Activated CD8-positive, alpha-beta T cell treated with anti-CD3 and anti-CD28 coated beads, Interleukin-2, amount 10 ng/mL, durations not matched to agents 7 days and 5 days (primary cell): ENCODE measurements at regions not wholly inside any gene's neighbourhood (a gene's known extent, or its start where the extent isn't known, plus 50 kb on each side); places are given as distances from the start of the nearest gene placed in this dataset.
"Not testable (repeated sequence)": the region's sequence is repeated elsewhere in the genome, so short reads cannot be mapped to it uniquely, and the experiment has no call there.

Experiments
- ATAC-seq: fragments of 150-1000 bp; cut with Tn5 transposase; one replicate; pipeline ENCODE4 v1.10.0; 2021; ENCODE audit warnings: moderate library complexity
- CTCF ChIA-PET: fragments of 350-600 bp; sonication (Branson Sonifier 250); formaldehyde crosslinking; loops from one replicate; lab custom pipeline; 2021; ENCODE audit warnings: antibody characterized with exemption; lab: Charles Lee
- POLR2A ChIA-PET: fragments of 350-600 bp; sonication (Branson Sonifier 250); formaldehyde crosslinking; loops from one replicate; lab custom pipeline; 2021; ENCODE audit warnings: antibody characterized with exemption; lab: Charles Lee
- DNase-seq: peaks from one replicate; pipeline ENCODE4 v3.0.0-alpha.2; 2020
- H3K27ac Mint-ChIP-seq: one replicate; pipeline ENCODE4 v1.8.0; 2021; ENCODE audit warnings: mild to moderate bottlenecking, mixed read lengths
- H3K27me3 Mint-ChIP-seq: one replicate; pipeline ENCODE4 v1.8.0; 2021; ENCODE audit warnings: low read depth, mixed read lengths
- H3K36me3 Mint-ChIP-seq: one replicate; pipeline ENCODE4 v1.8.0; 2021; ENCODE audit warnings: low read depth, mixed read lengths
- H3K4me1 Mint-ChIP-seq: one replicate; pipeline ENCODE4 v1.8.0; 2021; ENCODE audit warnings: low read depth, mixed read lengths
- H3K4me3 Mint-ChIP-seq: one replicate; pipeline ENCODE4 v1.8.0; 2021; ENCODE audit warnings: mild to moderate bottlenecking, mixed read lengths
- H3K9me3 Mint-ChIP-seq: one replicate; pipeline ENCODE4 v1.8.0; 2022; ENCODE audit warnings: mixed read lengths; ENCODE audit not compliant: insufficient read depth

DNA sequence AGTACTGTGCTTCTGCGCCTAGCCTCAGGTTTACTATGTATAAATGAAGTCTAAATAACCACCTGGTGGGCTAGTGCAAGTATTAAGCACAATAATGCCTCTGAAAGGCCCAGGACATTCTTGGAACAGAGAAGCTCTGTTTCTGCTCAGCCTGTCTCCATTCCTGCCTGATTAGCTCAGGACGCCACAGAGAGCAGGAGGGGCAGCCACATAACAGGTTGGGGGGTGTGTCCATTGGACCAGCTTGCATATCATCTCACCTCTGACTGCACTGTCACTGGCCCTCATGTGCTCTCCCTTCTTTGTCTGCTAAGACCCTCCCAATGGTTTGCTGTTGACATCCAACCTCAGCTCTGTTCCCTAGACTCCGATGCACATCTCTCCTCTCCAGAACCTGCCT, 52.8 kb upstream of the IKZF1 start:
- ATAC-seq = no peak
- H3K27me3 Mint-ChIP-seq = no peaks in the 10 kb centered on the region
- no peak for DNase-seq
- H3K4me1 Mint-ChIP-seq = no peaks in the 10 kb centered on the region
- H3K36me3 Mint-ChIP-seq = peaks cover 13% of the 10 kb centered on the region
- H3K9me3 Mint-ChIP-seq = peaks cover 16% of the 10 kb centered on the region
- no peak overlapping the region for H3K27ac Mint-ChIP-seq
- H3K4me3 Mint-ChIP-seq = no peak overlapping the region
- CTCF ChIA-PET = interaction anchor here (1.0 to 2.1 kb wide), 3 partner anchors 16 to 40 kb away, joined by 3 to 7 read pairs (median 3); no protein-coding TSS in a partner anchor
- POLR2A ChIA-PET = interaction anchor here (0.6 to 1.4 kb wide), 2 partner anchors 25 to 487 kb away, joined by 3 to 4 read pairs; no protein-coding TSS in a partner anchor

DNA sequence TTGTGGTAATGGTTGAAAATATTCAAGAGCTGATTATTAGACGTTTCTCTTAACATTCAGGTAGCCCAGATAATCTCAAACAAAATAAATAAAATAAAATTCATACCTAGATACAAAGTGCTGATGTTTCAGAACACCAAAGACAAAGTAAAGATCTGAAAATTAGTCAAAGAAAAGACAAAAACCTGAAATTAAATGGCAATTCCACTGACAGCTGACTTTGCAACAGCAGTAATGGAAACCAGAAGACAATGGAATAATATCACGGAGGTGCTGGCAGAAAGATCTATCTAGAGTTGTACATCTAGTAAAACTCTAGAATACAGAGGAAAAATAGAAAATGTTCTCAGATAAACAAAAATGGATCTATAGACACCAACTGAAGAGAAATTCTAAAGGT, 58.0 kb upstream of the IKZF1 start:
- ATAC-seq (no peak), DNase-seq (no peak)
- Mint-ChIP-seq H3K36me3 (peaks cover 32% of the 10 kb centered on the region), H3K27me3 (no peaks in the 10 kb centered on the region), H3K9me3 (peaks cover 26% of the 10 kb centered on the region), H3K4me1 (no peaks in the 10 kb centered on the region), H3K4me3 (no peak overlapping the region), H3K27ac (no peak overlapping the region)
- ChIA-PET POLR2A (no interaction called here), CTCF (interaction anchor here (1.0 kb wide), 2 partner anchors 10 to 25 kb away, joined by 3 read pairs; no protein-coding TSS in a partner anchor)

DNA sequence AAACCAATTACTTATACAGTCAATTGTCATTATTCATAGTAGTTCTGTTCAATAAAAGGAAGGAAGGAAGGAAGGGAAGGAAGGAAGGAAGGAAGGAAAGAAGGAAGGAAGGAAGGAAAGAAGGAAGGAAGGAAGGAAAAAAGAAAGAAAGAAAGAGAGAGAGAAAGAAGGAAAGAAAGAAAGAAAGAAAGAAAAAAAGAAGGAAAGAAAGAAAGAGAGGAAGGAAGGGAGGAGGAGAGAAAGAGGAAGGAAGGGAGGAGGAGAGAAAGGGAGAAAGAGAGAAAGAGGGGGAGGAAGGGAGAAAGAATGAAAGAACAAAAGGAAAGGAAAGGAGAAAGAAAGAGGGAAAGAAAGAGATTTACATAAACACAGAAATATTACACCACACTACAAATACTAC, 62.4 kb upstream of the IKZF1 start:
- H3K27ac Mint-ChIP-seq, DNase-seq, H3K4me3 Mint-ChIP-seq, ATAC-seq, POLR2A ChIA-PET, H3K27me3 Mint-ChIP-seq: not testable (repeated sequence)
- Mint-ChIP-seq H3K9me3 (peaks cover 36% of the 10 kb centered on the region), H3K36me3 (peaks cover 40% of the 10 kb centered on the region), H3K4me1 (peaks cover 15% of the 10 kb centered on the region)
- CTCF ChIA-PET = interaction anchor here (1.7 kb wide), 1 partner anchor 12 kb away, joined by 5 read pairs; no protein-coding TSS in a partner anchor

DNA sequence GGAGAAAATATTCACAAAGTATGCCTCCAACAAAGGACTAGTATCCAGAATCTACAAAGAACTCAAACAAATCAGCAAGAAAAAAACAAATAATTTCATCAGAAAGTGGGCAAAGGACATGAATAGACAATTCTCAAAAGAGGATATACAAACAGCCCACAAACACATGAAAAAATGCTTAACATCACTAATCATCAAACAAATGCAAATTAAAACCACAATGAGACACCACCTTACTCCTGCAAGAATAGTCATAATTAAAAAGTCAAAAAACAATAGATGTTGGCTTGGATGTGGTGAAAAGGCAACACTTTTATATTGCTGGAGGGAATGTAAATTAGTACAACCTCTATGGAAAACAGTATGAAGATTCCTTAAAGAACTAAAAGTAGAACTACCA, 63.8 kb upstream of the IKZF1 start:
- peaks cover 37% of the 10 kb centered on the region for H3K36me3 Mint-ChIP-seq
- H3K27ac Mint-ChIP-seq, ATAC-seq, DNase-seq, POLR2A ChIA-PET, H3K4me3 Mint-ChIP-seq, H3K27me3 Mint-ChIP-seq: not testable (repeated sequence)
- CTCF ChIA-PET = interaction anchor here (1.7 kb wide), 1 partner anchor 11 kb away, joined by 5 read pairs; no protein-coding TSS in a partner anchor
- H3K9me3 Mint-ChIP-seq = peaks cover 27% of the 10 kb centered on the region
- peaks cover 23% of the 10 kb centered on the region for H3K4me1 Mint-ChIP-seq

DNA sequence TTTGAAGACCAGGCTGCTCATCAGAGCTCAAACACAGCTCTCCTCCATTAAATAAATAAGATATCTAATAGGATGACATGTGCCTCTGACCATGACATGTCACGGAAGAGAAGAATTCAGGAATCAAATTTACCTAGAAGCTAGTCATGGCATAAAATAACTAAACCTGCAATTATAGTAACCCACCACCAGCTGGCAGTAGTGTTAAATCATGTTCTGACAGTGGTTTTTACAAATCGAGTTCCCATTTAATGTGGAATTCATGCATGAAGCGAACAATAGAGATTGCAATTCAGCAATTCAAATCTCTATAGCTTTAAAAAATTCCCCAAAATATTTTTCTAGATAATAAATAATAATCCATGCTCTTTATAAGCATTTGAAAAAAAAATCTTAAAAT, 74.6 kb upstream of the IKZF1 start:
- Mint-ChIP-seq H3K27ac (no peak overlapping the region), H3K4me1 (peaks cover 51% of the 10 kb centered on the region), H3K27me3 (no peaks in the 10 kb centered on the region), H3K36me3 (peaks cover 57% of the 10 kb centered on the region), H3K9me3 (peaks cover 27% of the 10 kb centered on the region), H3K4me3 (no peak overlapping the region)
- CTCF ChIA-PET = interaction anchor here (0.7 to 7.0 kb wide), 14 partner anchors 9 to 138 kb away, joined by 3 to 72 read pairs (median 5); no protein-coding TSS in a partner anchor
- no peak for ATAC-seq
- DNase-seq = no peak
- POLR2A ChIA-PET = no interaction called here

DNA sequence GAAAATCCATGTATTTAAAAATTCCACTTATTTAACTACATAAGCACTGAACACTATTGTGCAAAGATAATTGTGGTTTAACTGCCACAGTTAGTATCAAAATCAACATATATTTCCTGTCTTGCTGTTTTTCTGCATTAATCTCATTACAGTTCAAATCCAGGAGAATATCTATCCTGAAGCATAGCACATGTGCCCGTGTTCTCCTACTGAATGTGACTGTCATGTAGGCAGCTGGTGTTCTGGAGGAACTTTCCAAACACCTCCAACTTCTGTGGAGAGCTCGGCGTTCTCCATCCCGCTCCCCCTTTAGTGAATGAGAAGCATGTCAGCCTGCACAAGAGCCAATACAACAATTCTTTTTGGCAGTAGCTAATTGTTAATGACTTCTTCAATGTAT, 76.4 kb upstream of the IKZF1 start:
- ATAC-seq = peak; percentile 50
- Mint-ChIP-seq H3K27me3 (no peaks in the 10 kb centered on the region), H3K27ac (peak overlapping the region; percentile 87), H3K4me1 (peaks cover 51% of the 10 kb centered on the region), H3K9me3 (peaks cover 21% of the 10 kb centered on the region), H3K36me3 (peaks cover 53% of the 10 kb centered on the region), H3K4me3 (peak overlapping the region; percentile 48)
- POLR2A ChIA-PET = interaction anchor here (1.1 to 2.6 kb wide), 6 partner anchors 14 to 82 kb away, joined by 4 to 13 read pairs (median 5); partner anchors contain the start of gene IKZF1
- no peak for DNase-seq
- CTCF ChIA-PET = interaction anchor here (1.0 to 7.0 kb wide), 16 partner anchors 10 to 140 kb away, joined by 3 to 72 read pairs (median 4); partner anchors contain the start of gene IKZF1

DNA sequence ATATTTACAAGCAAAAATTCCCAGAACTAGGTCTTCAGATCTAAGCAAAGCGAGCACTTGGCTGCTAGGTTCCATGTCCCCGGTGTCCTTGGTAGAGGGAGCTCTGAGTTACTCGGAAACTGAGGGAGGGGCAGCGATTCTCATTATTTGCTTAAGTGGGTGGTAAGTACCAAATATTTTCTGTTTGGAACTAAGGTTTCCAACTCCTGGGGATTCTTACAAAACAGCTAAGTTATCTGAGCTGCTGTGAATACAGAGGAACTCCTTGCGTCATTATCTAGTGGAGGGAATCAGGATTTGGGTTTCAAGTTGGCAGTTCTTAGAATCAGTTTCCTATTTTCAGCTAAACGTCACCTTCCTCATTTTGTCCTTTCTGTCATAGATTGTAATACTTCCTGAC, 76.8 kb upstream of the IKZF1 start:
- DNase-seq = no peak
- ChIA-PET CTCF (interaction anchor here (0.7 to 7.0 kb wide), 18 partner anchors 10 to 190 kb away, joined by 3 to 72 read pairs (median 4); partner anchors contain the start of gene IKZF1), POLR2A (interaction anchor here (1.1 to 2.6 kb wide), 6 partner anchors 13 to 83 kb away, joined by 4 to 13 read pairs (median 5); partner anchors contain the start of gene IKZF1)
- Mint-ChIP-seq H3K27me3 (no peaks in the 10 kb centered on the region), H3K9me3 (peaks cover 21% of the 10 kb centered on the region), H3K4me1 (peaks cover 51% of the 10 kb centered on the region), H3K36me3 (peaks cover 52% of the 10 kb centered on the region), H3K4me3 (peak overlapping the region; percentile 48), H3K27ac (peak overlapping the region; percentile 87)
- ATAC-seq = peak; percentile 49

DNA sequence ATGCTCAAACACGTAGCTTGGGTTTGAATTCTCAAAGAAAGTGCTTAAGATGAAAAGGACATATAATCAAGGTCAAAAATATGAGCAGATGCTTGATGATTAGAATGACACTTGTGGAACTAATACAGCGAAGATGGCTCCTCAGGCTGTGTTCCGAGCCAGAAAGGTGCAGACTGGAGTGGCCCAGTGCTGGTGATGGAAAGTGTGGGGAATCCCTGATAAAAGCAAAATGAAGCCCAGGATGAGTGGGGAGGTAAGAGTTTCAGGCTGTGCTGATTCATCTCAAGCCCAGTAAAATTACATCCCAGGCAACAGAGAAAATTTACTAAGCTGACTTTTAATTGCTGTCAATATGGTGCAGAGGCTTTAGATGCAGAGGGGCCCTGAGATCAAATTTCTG, 77.8 kb upstream of the IKZF1 start:
- CTCF ChIA-PET = interaction anchor here (0.8 to 7.0 kb wide), 12 partner anchors 11 to 142 kb away, joined by 3 to 72 read pairs (median 9); no protein-coding TSS in a partner anchor
- POLR2A ChIA-PET = interaction anchor here (0.7 to 2.6 kb wide), 8 partner anchors 10 to 125 kb away, joined by 3 to 13 read pairs (median 4); partner anchors contain the start of gene IKZF1
- DNase-seq (peak; percentile 23), ATAC-seq (peak; percentile 54)
- peaks cover 51% of the 10 kb centered on the region for H3K36me3 Mint-ChIP-seq
- no peaks in the 10 kb centered on the region for H3K27me3 Mint-ChIP-seq
- H3K9me3 Mint-ChIP-seq = peaks cover 22% of the 10 kb centered on the region
- H3K4me1 Mint-ChIP-seq = peaks cover 49% of the 10 kb centered on the region
- peak overlapping the region; percentile 19 for H3K4me3 Mint-ChIP-seq
- peak overlapping the region; percentile 82 for H3K27ac Mint-ChIP-seq

DNA sequence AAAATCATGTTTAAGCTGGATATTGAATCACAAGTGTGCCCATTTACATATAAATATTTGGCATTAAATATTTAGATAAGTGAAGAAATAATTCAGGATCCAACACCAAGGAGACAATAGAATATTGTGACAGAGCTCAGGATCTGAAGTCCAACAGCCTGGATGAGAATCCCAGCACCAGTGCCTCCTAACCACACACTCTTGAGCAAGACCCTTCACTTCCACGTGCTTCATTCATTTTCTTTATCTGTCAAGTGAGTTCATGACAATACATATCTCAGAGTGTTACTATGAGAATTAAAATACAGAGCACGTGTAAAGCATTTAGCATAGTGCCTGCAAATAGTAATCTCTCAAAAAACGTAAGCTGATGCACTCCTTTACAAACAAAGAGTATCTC, 78.4 kb upstream of the IKZF1 start:
- H3K27me3 Mint-ChIP-seq = no peaks in the 10 kb centered on the region
- ChIA-PET CTCF (interaction anchor here (1.4 to 7.0 kb wide), 7 partner anchors 12 to 142 kb away, joined by 3 to 72 read pairs (median 16); no protein-coding TSS in a partner anchor), POLR2A (interaction anchor here (0.7 to 2.6 kb wide), 5 partner anchors 10 to 125 kb away, joined by 3 to 13 read pairs (median 4); no protein-coding TSS in a partner anchor)
- H3K4me3 Mint-ChIP-seq = no peak overlapping the region
- no peak for DNase-seq
- no peak for ATAC-seq
- peak overlapping the region; percentile 82 for H3K27ac Mint-ChIP-seq
- peaks cover 51% of the 10 kb centered on the region for H3K4me1 Mint-ChIP-seq
- H3K36me3 Mint-ChIP-seq = peaks cover 51% of the 10 kb centered on the region
- H3K9me3 Mint-ChIP-seq = peaks cover 27% of the 10 kb centered on the region

DNA sequence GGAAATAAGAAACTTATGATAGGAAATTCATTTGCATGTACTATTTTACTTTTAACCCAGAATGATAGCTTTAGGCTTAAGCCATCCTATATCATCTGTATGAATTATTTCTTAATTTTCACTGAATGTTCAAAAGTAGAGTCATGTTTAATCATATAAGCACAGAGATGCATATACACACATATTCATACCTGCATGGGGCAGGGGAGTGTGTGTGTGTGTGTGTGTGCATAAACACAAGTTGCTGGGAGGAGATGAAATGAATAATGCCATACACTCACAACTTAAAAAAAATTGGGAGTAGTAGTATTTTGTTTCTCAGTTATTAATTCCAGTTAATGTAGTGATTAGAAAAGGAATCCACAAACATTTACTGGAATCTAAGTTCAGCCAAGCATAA, 83.1 kb upstream of the IKZF1 start:
- no peak for ATAC-seq
- H3K27me3 Mint-ChIP-seq = no peaks in the 10 kb centered on the region
- no peak for DNase-seq
- H3K36me3 Mint-ChIP-seq = peaks cover 43% of the 10 kb centered on the region
- no peak overlapping the region for H3K4me3 Mint-ChIP-seq
- peaks cover 57% of the 10 kb centered on the region for H3K4me1 Mint-ChIP-seq
- POLR2A ChIA-PET = no interaction called here
- H3K27ac Mint-ChIP-seq = no peak overlapping the region
- peaks cover 17% of the 10 kb centered on the region for H3K9me3 Mint-ChIP-seq
- CTCF ChIA-PET = interaction anchor here (1.0 to 2.3 kb wide), 4 partner anchors 9 to 46 kb away, joined by 3 to 10 read pairs (median 4); no protein-coding TSS in a partner anchor

DNA sequence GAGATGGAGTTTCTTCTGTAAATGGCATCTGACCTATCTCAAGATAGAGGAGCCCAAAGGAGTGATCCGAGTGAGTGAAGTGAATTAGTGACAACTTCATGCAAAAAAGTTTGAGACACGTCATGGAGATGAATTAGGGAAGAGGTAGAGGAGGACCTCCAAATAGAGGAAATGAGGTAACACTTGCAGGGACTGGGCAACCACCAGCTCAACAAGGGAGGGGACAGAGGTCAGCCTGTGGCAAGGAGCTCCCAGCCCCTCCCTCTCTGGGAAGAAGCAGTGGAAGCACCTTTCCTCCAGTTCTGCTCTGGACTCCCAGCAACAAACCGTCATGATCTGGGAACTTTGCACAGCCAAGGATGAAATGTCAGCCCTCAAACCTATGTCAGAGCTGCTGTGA, 83.5 kb upstream of the IKZF1 start:
- Mint-ChIP-seq H3K36me3 (peaks cover 44% of the 10 kb centered on the region), H3K27me3 (no peaks in the 10 kb centered on the region), H3K27ac (no peak overlapping the region), H3K4me3 (no peak overlapping the region), H3K4me1 (peaks cover 58% of the 10 kb centered on the region), H3K9me3 (peaks cover 17% of the 10 kb centered on the region)
- ChIA-PET CTCF (interaction anchor here (1.2 to 2.3 kb wide), 3 partner anchors 9 to 47 kb away, joined by 3 to 10 read pairs (median 6); no protein-coding TSS in a partner anchor), POLR2A (no interaction called here)
- DNase-seq (no peak), ATAC-seq (no peak)

DNA sequence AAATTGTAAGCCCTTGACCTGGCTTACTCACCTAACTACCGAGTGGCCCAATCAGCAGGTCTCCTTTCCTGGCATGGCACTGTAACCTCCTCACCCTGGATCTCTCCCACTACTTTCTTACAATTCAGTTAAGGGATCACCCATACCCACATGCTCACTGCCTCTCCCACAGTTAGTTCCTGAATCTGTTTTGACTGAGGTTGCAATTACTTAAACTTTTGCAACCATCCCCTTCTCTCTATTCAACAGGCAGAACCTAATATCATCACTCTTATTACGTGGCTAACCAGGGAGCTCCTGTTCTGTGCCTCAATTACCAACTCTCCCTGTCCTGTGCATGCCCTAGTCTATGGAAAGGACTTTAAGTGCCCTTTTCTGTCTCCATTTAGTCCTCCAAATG, 84.2 kb upstream of the IKZF1 start:
- no peak for DNase-seq
- H3K27ac Mint-ChIP-seq = no peak overlapping the region
- no peaks in the 10 kb centered on the region for H3K27me3 Mint-ChIP-seq
- ChIA-PET CTCF (no interaction called here), POLR2A (no interaction called here)
- no peak for ATAC-seq
- H3K4me3 Mint-ChIP-seq = no peak overlapping the region
- H3K4me1 Mint-ChIP-seq = peaks cover 59% of the 10 kb centered on the region
- H3K36me3 Mint-ChIP-seq = peaks cover 41% of the 10 kb centered on the region
- peaks cover 17% of the 10 kb centered on the region for H3K9me3 Mint-ChIP-seq
